ENCODE measurements at regions not wholly inside any gene's neighbourhood (a gene's known extent, or its start where the extent isn't known, plus 50 kb on each side); places are given as distances from the start of the nearest gene placed in this dataset.

GRCh38 chr2:36087344-36087743 lies 268.2 kb upstream of the CRIM1 start:
- DNase-seq (ENCODE audit: extremely low read depth, low read depth), result no peak
- TF ChIP-seq CTCF (IDR thresholded peaks at IDR 0.05; ENCODE audit: low read depth, low read length), result no peak

DNA sequence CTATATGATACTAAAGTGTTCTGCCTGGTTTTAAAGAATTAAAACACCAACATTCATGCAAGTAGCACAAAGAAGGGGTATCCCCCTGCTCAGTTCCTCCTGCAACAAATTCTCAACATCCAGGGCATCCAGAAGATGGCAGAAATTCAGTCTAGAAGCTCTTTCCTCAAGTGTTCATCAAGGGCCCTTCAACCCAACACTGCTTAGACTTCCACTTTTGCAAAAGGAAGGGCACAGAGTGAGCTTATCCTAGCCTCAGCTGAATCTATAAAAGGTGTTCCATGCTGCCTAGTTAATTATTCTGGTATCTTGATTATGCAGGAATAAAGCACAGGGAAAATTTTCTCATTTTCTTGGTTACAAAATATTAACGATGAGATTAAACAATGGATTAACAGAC lies 275.8 kb upstream of the CRIM1 start:
- no peak for DNase-seq (ENCODE audit: extremely low read depth, low read depth)
- TF ChIP-seq CTCF (IDR thresholded peaks at IDR 0.05; ENCODE audit: low read depth, low read length), result no peak

DNA sequence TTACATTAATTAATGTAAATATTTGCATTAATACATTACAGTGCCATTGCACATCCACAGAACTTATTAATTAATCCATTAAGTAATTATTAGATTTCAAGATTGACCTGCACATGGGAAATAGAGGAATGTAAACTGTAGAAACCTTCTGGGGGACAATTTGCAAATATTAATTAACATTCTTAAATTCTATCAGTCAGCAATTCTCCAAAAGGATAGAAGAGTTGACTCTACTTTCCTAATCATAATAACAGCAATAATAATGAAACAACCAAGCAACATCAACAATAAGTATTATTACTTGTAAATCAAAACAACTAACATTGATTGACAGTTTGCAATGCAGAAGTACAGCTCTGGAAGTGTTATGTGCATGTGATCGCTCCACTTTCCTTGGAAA lies 281.6 kb upstream of the CRIM1 start:
- no peak for DNase-seq (ENCODE audit: extremely low read depth, low read depth)
- TF ChIP-seq CTCF (IDR thresholded peaks at IDR 0.05; ENCODE audit: low read depth, low read length), result no peak

DNA sequence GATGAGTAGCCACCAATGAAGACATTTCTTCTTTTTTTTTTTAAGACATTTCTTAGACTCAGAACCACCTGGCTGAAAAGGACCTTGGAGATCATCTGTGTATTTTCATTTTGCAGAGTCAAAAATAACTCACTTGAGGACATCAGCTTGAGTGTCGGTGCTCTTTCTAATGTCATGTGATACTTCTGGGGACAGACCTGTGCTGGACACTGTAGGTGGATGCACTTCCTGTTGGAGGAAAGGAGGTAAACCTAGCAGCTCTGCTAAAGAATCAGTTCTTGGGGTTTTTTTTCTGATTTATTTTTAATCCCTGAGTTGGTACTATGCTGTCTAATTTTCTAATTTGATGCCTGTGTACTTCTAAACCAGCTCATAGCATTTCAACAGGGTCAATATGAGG lies 283.9 kb upstream of the CRIM1 start:
- no peak for TF ChIP-seq CTCF (IDR thresholded peaks at IDR 0.05; ENCODE audit: low read depth, low read length)

DNA sequence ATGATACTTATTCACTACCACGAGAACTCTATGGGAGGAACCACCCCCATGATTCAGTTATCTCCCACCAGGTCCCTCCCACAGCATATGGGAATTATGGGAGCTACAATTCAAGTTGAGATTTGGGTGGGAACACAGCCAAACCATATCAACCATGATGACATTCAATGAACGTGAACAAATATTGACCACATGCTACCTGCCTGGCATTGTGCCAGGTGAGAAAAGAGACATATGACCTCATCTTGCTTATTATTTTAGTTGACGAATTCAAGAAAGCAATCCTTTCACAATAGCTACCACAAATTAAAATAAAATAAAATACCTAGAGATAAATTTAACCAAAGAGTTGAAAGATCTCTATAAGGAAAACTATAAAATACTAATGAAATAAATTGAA lies 286.5 kb upstream of the CRIM1 start:
- DNase-seq (ENCODE audit: extremely low read depth, low read depth), result no peak
- no peak for TF ChIP-seq CTCF (IDR thresholded peaks at IDR 0.05; ENCODE audit: low read depth, low read length)

More for the DNA sequence above, 283.9 kb upstream of the CRIM1 start:
- no peak for DNase-seq (ENCODE audit: extremely low read depth, low read depth)

GRCh38 chr2:36068086-36068485 lies 287.5 kb upstream of the CRIM1 start:
- no peak for DNase-seq (ENCODE audit: extremely low read depth, low read depth)
- no peak for TF ChIP-seq CTCF (IDR thresholded peaks at IDR 0.05; ENCODE audit: low read depth, low read length)

DNA sequence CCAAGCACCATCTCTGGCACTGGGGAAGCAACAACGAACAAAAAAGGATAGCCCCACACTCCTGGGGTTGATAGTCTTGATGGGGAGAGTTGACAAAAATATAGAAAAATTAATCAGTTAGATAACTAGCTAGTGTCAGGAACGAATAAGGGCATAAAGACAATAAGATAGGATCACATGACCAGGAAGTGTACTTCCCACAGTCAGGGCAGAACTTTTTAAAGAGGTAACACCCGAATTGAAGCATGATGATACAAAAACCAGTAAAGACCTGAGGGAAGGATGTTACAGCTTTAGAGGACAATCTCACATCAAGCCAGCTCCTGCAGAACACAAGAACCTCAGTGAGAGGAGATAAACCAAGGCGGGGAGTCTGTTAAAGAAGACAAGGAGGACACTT lies 295.4 kb upstream of the CRIM1 start:
- no peak for DNase-seq (ENCODE audit: extremely low read depth, low read depth)
- no peak for TF ChIP-seq CTCF (IDR thresholded peaks at IDR 0.05; ENCODE audit: low read depth, low read length)
